GM18861 (cell line): ENCODE measurements at regions not wholly inside any gene's neighbourhood (a gene's known extent, or its start where the extent isn't known, plus 50 kb on each side); places are given as distances from the start of the nearest gene placed in this dataset.

Experiments
- ATAC-seq: cut with Tn5 transposase; IDR thresholded peaks from one replicate; pipeline ENCODE4 v1.9.1; 2021; ENCODE audit not compliant: unreplicated experiment

DNA sequence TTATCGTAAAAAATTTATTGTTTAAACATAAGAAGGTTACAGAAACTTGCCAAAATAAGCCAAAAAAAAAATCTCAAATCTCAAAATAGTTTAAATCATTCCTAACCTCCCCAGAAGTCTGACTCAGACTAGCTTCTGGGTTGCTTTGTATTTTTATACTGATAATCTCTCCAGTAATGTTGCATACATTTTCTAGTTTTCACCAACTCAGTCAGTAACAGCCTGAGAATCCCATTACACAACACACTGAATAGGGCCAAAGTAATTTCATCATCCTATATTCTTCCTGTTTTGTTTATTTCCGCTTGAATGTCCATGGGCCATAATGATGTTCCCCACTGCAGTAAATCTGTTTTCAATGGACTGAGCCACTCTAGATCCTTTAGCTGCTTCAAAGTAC, 478.5 kb downstream of the GPAM start:
- no peak for ATAC-seq

DNA sequence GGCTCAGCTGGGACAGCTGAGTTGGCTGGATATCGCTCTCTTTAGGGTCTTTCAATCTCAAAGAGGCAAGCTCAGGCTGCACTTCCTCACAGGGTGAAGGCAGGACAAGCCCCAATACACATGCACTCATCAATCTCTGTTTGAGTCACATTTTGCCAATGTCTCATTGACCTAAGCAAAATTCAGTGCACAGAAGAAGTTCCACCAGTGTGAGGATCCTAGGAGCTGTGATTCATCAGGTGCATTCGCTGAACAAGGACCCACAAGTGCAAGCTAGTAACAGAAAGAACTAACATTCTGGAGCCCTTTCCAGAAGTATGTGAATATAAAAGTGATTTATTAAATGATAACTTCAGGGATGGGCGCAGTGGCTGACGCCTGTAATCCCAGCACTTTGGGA, 477.2 kb downstream of the GPAM start:
- ATAC-seq: no peak

DNA sequence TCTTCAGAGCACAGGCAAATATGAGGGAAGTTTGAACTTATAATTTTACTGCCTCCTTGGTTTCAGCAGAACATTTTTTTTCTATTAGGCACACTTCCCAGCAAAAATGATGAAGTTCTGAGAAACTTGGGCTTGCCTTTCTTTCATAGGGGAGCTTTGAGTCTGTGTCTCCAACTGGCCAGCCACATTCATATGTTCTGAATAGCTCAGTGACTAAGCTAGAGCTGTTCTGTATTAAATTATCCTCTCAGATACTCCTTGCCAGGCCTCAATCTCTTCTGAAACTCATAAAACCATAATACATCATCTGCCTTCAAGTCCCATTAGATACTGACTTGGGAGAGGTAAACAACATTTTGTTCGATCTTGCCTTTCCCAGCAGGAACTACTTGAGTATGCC, 476.5 kb downstream of the GPAM start:
- ATAC-seq: no peak

DNA sequence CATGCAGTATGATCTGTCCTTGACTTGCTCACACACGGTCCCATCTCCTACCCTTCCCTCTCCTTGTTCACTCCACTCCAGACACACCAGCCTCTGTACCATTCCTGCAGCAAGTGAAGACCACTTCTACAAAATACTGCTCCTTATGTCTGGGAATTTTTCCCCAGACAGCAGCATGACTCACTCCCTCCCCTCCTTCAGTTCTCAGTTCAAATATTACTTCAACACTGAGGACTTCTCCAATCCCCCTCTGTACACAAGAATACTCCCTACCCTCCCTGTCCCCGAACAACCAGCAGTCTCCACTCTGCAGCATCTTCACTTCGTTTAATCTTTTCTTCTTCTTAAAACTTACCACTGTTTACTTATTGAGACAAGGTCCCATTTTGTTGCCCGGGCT, 474.0 kb downstream of the GPAM start:
- ATAC-seq: no peak

DNA sequence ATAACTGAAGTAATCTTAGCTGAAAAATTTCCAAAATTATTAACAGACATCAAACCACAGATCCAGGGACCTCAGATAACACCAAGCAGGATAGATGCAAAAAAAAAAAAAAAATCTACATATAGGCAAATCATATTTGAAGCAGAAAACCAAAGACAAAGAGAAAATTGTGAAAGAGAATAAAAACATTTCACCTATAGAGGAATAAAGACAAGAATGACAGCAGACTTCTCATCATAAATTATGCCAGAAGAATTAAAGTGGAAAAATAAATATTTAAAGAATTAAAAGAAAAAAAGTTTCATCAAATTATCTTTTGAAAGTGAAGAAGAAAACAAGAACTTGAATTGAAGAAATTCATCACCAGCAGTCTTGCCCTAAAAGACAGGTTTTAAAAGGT, 467.5 kb downstream of the GPAM start:
- no peak for ATAC-seq

DNA sequence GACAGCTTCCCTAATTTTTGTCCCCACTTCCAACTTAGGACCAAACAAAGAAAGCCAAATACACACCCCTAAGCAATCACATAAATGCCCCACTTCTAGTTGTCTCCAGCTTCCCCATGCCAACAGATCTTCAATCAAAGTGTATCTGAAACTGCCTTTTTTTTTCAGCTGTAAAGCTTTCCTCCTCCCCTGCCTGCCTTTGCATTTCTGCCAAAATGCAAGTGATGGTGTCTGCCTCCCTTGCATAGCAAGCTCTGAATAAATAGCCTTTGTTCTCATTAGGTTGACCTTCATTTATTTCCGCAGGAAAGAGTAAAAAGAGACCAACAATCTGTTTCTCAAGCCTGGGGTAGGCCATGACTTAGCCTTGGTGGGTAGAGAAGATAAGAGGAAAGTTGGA, 459.4 kb downstream of the GPAM start:
- ATAC-seq: no peak

DNA sequence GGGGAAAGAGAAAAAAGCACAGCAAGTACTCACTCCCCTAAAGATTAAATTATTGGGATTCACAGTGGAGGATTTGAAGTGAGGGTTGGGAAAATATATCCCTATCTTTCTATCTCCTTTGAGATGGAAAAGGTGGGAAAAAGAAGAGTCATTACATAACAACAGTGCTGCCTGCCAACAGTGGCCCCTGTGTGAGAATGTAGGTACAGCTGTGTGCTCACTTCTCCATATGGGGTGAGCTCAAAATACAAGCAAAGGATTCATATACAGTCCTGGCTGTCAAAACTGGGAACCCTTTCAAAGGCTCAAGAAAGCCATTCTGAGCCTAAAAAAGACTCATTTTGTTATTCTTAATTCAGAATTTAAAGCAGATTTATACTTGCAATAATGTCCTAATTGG, 458.5 kb downstream of the GPAM start:
- ATAC-seq: no peak

DNA sequence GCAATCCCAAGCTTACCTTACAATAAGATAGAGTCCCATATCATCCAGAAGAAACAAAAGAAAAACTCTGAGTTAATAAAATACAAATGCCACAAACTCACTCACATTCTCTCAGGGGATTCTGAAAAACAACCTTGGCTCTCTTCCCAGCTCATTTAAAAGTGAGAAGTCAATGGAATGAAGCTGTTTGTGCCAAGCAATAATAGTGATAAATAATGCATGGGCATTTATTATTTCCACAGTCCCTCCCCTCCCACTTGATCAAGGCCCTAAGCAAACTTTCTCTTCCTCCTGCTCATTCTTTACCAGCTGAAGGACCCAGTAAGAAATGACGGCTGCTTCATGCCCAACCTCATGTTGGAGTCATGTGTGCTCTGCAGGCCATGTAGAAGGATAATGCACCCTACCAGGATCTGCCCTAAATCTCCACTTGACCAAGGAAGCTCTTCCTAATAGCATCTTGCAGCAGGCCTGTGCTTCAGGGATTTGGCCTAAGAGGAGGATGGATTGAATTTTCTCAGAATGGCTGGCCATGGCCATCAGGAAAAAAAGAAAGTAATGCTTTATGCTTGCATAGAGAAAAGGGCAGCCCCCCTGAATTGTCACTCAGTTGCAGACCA, 451.3 kb downstream of the GPAM start:
- no peak for ATAC-seq

DNA sequence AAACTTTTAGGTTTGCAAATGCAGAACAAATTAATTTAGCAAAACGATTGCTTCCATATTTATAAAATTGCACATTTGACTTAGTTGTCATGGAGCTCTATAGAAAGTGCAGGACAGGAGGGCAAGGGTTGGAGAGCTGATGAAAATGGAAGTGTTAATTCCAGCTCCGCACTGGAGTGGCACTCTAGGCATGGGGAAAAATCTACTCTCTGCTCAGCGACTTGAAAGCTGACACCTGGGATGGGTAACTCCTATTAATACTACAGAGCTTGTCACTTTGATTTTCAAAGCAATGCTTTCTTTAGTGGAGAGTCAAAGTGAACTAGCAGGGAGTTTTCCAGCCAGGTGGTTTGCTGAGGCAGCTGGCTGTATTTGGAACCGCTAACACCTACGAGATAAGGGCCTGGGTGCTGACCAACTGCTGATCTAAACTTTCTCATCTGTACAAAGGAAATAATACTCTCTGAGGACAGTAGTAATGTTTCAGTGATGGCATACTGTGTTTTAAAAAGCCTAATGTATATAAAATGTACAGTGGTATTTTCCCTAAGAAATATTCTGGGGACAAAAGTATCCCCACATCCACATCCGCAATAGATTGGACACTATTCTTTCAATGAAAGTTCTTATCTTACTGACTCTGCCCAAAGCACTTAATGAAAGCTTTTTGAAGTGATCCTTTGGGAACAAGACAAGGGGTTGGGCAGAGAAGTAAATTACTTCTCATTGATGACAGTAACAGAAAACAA, 444.3 kb downstream of the GPAM start:
- no peak for ATAC-seq

DNA sequence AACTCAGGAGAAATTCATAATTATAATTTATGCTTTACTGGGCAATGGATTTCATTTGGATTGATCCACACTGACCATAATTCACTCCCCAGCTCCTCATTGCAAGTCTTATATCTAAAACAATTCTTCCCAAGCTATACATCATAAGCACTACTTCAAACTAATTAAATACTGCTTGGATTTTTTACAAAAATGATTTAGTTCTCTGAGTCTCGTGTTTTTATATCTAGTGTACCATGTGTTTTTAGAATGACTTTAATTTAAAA, 443.8 kb downstream of the GPAM start:
- ATAC-seq: no peak

DNA sequence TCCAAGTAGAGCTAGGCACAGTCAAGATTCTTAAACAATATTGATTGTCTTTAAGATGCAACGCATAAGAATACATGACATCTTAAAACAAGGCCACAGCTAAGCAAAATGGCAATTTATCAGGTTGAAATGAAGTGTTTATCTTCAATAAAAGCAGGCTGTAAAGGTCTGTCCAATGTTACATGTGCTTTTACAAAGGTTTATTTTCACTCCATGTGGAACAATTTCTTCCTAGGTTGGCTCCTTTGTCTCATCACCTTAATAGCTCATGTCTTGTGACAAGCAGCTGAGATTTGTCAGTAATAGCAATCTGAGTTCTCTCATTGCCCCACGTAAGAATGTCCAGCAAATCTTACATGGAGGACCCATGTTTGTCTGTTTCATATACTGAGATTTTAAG, 437.6 kb downstream of the GPAM start:
- ATAC-seq: no peak

DNA sequence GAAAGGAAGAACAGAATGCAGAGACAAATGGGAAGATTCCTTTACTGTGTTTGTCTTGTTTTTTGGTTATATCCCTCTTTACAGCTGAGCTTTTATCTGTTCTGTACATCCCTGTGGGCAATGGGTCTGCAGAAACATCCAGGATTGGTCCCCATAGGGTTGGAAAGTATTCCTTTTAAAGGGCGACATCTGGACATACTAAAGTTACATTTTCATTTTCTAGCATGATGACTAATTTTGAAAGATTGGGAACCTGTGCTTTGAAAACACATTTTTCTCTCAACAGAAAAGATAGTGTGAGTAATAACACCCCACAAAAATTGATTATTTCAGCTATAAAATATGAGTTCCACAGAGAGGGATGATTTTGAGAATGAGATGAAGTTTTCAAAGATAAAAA, 435.8 kb downstream of the GPAM start:
- no peak for ATAC-seq

DNA sequence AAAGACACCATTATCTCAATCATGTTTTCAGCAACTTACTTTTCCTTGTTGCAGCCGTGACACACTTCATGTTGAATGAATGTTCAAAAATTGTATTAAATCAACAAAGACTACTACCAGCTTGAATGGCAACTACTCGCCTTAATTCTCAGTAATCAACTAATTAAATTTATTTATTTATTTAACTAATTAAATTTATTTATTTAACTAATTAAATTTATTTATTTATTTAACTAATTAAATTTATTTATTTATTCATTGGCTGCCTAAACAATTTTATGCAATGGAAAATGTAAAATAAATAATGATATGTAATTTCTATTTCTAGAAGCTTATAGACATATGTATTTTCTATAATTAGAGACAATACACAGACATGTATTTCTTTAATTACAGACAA, 435.4 kb downstream of the GPAM start:
- ATAC-seq: no peak

DNA sequence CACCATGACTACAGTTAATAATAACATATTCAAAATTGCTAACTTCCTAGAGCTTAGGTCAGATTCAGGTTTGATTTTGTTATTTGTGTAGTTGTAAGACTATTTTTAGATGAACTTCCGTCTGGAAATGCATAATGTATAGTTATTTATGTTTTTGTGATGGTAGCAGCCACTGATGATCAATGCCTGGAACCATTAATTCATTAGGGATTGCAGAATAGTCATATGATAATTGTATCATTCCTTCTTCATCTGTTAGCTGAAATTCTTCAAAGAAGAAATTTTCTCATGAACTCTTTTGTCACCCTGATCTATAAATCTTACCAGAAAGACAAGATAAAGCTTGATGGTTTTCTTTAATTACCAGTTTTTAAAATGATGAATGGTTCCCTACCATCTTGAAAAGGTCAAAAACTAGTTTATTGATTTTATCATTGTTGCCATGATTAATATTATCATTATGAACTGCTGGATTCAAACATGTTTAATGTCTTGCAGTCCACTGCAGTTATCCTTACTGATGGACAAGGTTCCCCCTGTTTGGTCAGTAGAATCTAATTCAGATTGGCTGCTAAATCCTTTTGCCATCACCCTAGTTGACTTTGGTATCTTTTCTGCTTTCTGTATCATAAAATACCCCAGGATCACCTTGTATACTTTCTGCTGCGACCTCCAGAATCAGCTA, 433.3 kb downstream of the GPAM start:
- ATAC-seq: no peak

DNA sequence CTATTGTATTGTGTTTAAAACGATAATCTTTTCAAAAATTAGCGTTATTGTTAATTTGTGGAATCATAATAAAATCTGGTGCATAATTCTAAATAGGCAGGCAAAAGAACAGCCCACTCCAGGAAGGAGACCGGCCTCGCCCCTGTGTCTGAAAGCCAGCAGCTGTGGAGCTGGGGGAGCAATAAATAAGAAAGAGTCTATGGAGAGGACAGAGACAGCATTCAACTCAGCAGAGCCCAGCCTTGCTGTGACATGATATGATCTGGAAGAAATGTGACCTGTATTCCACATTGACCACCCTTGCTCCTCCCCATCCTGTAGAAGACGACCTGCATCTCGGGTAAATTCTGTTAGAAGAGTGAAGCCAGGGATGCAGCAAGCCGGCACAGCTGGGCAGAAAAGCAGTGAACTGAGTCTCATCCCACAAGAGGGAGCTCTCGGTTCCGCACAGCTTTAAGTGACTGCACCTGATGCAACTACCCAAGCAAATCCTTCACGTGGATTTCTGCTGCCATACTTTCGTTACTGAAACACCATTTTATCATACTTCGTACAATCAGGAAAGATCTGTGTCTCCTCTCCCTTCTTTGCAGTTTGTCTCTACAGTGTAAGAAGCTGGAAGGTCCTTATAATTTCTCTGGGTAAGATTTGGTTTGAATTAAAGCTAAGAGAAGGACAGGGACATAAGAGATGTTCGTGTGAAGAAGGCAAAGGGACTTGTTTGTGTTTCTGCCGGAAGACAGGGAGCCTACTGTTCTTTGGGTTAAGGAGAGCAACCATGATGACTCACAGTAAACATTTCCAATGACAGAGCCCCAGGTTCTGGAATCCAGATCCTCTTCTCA, 427.1 kb downstream of the GPAM start:
- no peak for ATAC-seq

DNA sequence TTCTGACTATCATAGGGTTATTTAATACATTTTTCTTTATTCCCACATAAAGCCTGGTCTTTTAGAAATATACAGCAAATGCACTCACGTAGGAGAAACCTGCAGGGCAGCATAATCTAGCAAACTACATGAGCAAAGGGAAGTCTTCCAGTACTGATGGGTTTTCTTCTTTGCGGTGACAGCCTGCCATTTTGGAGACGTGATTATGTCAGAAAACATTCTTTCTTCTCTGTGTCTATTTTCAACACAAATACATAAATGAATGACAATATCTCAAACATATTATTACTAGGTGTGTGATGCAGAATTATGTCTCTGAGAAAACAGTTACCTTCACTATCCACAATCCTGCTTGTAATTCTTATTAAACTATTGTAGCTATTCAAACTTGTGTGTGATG, 425.0 kb downstream of the GPAM start:
- ATAC-seq: no peak

DNA sequence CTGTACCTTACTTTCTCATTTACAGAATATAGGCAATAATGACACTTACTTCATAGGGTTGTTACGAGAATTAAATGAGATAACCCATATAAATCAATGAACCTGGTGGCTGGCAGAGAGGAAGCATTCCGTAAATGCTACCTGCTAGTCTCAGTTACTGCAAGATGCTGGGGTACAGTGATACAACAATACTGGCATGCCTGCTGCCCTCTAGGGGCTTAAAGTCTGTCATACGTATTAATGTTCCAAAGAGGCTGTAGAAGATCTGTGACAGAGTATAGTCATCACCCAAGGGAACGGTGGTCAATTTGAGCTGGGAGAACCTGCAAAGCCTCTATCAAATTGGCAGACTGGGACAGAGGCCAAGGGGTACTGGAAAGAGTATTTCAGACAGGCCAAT, 421.5 kb downstream of the GPAM start:
- ATAC-seq: no peak

DNA sequence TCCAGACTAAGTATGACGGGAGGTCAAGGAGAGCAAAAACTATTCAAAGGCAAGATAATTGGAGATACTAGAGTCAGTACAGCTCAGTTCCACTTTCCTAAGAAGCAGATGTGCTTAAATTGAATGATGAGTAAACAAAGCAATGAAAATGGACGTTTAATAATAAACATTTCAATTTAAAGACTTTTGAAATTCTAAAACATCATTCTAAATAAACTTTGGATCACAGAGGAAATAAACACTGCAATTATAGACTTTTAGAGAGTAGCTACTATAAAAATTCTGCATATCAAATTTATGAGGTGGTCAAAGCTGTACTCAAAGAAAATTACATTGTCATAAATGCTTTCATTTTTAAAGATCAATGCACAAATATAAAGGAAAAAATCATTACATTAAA, 418.3 kb downstream of the GPAM start:
- no peak for ATAC-seq

DNA sequence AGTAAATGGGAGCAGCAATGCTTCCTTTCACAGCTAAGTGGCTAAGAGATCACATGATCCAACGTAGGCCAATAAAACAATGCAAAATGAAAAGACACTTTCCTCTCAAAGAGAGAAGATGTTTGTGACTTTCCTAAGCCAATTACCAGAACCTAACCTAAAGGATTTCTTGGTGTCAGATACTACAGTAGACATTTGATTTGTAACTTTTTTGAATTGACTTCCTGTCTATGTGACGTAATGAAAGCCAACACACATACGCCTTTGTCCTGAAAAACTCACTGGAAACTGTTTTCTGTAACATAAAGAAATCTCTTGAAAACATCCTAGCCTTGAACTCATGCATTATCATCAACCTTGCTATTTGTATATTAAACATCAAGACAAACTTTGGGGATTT, 417.1 kb downstream of the GPAM start:
- ATAC-seq: no peak

DNA sequence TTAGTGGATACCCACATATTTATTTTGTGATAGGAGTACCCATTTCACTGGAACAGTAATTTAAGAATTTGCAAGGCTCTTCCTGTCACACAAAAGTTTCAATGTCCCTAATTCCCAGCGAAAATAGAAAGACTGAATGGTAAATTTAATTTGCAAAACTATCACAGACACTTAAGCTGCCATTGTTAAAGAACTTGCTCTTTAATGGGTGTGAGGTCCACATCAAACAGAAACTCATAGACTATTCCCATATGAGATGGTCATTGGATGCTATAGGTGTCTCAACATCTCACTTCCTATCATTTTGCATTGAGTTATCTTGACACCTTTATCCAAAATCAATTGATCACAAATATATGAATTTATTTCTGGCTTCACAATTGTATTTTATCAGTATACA, 415.9 kb downstream of the GPAM start:
- ATAC-seq: no peak

DNA sequence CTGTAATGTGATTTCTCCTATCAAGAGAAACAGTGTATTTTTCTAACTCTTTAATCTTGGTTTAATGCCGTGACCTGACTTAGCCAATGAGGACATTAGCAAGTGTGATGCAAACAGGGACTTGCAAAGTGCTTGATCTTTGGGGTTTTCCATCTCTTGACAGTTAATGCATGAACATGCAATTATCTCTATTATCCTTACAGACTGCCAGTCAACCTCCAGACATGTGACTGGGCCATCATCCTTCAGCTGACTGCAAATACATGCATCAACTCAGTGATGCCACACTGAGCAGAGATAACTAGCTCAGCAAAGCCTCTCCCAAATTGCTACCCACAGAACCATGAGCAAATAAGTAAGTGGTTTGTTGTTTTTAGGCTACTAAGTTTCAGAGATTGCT, 409.6 kb downstream of the GPAM start:
- no peak for ATAC-seq

DNA sequence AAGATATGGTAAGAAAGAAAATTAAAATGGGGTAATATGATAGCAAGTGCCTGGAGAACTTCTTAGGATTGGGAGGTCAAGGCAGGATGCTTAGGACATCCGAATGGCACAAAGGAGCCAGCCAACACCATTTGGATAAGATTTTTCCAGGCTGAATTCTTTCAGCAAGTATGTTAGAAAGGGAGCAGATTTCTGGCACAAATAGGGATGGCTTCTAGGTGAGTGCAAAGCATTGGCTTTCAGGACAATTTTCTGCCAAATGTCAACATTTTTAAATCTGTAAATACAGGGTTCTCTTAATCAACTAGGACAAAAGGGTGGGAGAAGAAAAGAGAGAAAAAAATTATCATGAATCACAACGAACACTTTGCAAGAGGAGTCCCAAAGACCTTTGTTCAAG, 409.1 kb downstream of the GPAM start:
- no peak for ATAC-seq
